Body of pancreas (tissue), 4 donors: ENCODE measurements at regions not wholly inside any gene's neighbourhood (a gene's known extent, or its start where the extent isn't known, plus 50 kb on each side); places are given as distances from the start of the nearest gene placed in this dataset.

Experiments
- POLR2A ChIP-seq, 3 donors: fragments of 450-650 bp; IDR thresholded peaks; one replicate each; pipeline ENCODE4 v1.6.1; 2016; ENCODE audit warnings: antibody characterized with exemption in 3 of 3, mild to moderate bottlenecking in 2 of 3
- TF ChIP-seq, protein P1 (sequence below), 7 experiments: fragments of 450-650 bp in 4 of 7; fragments of 200-600 bp in 3 of 7; sonication (generic) in 3 of 7; IDR thresholded peaks; one replicate each; pipeline ENCODE4 v1.5.1; 2016 to 2019; ENCODE audit warnings: antibody characterized with exemption in 7 of 7

DNA sequence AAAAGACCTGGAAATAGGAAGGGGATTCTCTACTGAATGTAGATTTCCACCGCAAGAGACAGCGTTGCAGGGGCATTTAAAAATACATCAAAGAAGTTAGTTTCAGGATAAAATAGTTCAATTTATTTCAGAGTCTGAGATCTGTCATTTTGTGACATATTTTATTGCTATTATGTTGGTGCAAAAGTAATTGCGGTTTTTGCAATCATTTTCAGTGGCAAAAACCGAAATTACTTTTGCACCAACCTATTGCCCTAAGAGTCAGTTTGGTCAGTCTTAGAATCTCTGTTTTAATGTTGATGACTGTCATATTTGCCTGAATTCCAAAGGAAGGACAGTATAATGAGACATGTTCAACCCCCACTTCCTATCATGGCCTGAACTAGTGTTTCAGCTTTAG, 219.5 kb upstream of the CDH10 start:
- no peak for TF ChIP-seq POLR2A (IDR thresholded peaks at IDR 0.05)
- TF ChIP-seq, protein P1, sequence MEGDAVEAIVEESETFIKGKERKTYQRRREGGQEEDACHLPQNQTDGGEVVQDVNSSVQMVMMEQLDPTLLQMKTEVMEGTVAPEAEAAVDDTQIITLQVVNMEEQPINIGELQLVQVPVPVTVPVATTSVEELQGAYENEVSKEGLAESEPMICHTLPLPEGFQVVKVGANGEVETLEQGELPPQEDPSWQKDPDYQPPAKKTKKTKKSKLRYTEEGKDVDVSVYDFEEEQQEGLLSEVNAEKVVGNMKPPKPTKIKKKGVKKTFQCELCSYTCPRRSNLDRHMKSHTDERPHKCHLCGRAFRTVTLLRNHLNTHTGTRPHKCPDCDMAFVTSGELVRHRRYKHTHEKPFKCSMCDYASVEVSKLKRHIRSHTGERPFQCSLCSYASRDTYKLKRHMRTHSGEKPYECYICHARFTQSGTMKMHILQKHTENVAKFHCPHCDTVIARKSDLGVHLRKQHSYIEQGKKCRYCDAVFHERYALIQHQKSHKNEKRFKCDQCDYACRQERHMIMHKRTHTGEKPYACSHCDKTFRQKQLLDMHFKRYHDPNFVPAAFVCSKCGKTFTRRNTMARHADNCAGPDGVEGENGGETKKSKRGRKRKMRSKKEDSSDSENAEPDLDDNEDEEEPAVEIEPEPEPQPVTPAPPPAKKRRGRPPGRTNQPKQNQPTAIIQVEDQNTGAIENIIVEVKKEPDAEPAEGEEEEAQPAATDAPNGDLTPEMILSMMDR (IDR thresholded peaks at IDR 0.05): no peak
